Stimulated activated CD4-positive, alpha-beta T cell treated with anti-CD3 and anti-CD28 coated beads, Interleukin-1b, Interleukin-23, amount 100 ng/mL, for 48 hours (primary cell): ENCODE measurements at regions not wholly inside any gene's neighbourhood (a gene's known extent, or its start where the extent isn't known, plus 50 kb on each side); places are given as distances from the start of the nearest gene placed in this dataset.

Source experiments
- DNase-seq: peaks from one replicate; pipeline ENCODE4 v3.0.0-alpha.2; 2020

GRCh38 chr10:123538401-123539320 is 127.5 kb upstream of the GPR26 start:
- no peak for DNase-seq

- no peak for DNase-seq
These were observed 121.2 kb upstream of the GPR26 start for GRCh38 chr10:123544986-123545385.

- DNase-seq: no peak
These were observed 117.4 kb upstream of the GPR26 start for GRCh38 chr10:123548770-123549169.

GRCh38 chr10:123549761-123550454 is 116.2 kb upstream of the GPR26 start:
- no peak for DNase-seq

GRCh38 chr10:123550675-123551096 is 115.5 kb upstream of the GPR26 start:
- no peak for DNase-seq

GRCh38 chr10:123551259-123551658 is 114.9 kb upstream of the GPR26 start:
- no peak for DNase-seq

- no peak for DNase-seq
These were observed 113.2 kb upstream of the GPR26 start for GRCh38 chr10:123552760-123553554.

- no peak for DNase-seq
These were observed 112.2 kb upstream of the GPR26 start for GRCh38 chr10:123553810-123554430.

GRCh38 chr10:123554656-123555055 is 111.5 kb upstream of the GPR26 start:
- no peak for DNase-seq

- no peak for DNase-seq
These were observed 110.5 kb upstream of the GPR26 start for GRCh38 chr10:123555616-123556015.

GRCh38 chr10:123556049-123556448 is 110.1 kb upstream of the GPR26 start:
- no peak for DNase-seq

GRCh38 chr10:123556736-123557135 is 109.4 kb upstream of the GPR26 start:
- no peak for DNase-seq

GRCh38 chr10:123557366-123558108 is 108.6 kb upstream of the GPR26 start:
- no peak for DNase-seq

- DNase-seq: no peak
These were observed 107.5 kb upstream of the GPR26 start for GRCh38 chr10:123558651-123559050.

- DNase-seq: peak; percentile 64
These were observed 106.9 kb upstream of the GPR26 start for GRCh38 chr10:123559066-123559822.

- DNase-seq: no peak
These were observed 106.4 kb upstream of the GPR26 start for GRCh38 chr10:123559823-123560092.

GRCh38 chr10:123560301-123561140 is 105.6 kb upstream of the GPR26 start:
- DNase-seq: no peak

- DNase-seq: no peak
These were observed 105.1 kb upstream of the GPR26 start for GRCh38 chr10:123561141-123561440.

GRCh38 chr10:123562387-123562786 is 103.8 kb upstream of the GPR26 start:
- no peak for DNase-seq

- DNase-seq: no peak
These were observed 103.2 kb upstream of the GPR26 start for GRCh38 chr10:123562811-123563580.
